ENCODE measurements at regions not wholly inside any gene's neighbourhood (a gene's known extent, or its start where the extent isn't known, plus 50 kb on each side); places are given as distances from the start of the nearest gene placed in this dataset. TPM values are rescaled to one million over a fixed set of nuclear protein-coding genes. Genes with fewer than 3 reads are reported as not detected.

DNA sequence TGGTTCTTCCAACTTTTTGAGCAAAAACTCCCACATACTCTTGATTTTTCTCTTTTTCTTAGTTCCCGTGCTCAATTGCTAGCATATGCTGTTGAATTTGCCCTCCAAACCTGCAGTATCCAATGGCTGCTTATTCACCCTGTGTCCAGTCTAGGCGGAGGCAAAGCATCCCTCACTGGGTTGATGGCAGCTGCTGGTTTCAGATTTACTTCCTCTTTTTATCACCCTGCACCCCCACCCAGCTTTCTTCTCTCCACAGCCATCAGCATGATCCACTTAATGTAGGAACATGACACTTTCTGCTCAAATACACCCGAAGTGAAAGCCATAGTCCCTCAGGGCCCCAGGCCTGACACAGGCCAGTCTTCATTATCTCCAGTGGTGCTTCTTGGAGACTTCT lies 87.6 kb upstream of the ADARB2 start:
- DNase-seq (ENCODE audit: low spot score in 2 of 2) (no peak), FAIRE-seq (no peak)

DNA sequence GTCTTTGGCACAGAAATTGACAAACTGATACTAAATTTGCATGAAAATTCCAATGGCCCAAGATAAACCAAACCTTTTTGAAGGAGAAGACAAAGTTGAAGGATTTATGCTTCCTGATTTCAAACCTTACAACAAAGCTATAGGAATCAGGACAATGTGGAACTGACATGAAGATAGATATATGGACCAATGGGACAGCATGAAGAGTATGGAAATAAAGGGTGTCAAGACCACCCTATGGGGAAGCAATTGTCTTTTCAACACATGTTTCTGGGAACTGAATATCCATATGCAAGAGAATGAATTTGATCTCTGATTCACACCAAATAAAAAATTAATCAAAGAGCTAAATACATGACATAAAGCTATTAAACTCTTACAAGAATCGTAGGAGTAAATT lies 77.2 kb upstream of the ADARB2 start:
- FAIRE-seq = no peak

DNA sequence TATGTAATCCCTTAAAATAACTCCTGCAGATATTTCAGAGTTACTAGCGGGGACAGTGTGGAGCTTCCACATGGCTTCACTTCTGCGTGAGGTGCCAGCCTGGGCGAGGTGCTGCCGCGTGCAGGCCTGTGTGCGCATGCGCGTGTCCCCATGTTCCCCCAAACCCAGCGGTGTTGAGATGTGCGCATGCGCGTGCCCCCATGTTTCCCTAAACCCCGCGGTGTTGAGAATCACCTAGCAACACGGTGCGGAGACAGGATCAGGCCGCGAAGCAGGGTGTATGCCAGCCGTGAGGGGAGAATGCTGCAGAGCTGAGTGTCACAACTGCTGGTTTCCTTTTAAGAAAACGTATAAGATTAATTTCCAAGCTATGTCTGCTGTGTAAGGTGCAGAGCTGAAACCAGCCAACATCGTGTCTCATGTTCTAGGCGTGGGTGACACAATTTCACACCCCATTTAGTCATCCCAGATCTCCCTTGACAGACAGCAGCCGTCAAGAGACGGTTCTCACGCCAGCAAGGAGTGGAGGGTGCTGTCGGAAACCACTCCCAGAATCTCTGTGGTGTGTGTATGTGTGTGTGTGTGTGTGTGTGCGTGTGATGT lies 71.9 kb upstream of the ADARB2 start:
- FAIRE-seq (no peak), DNase-seq (ENCODE audit: low spot score in 2 of 2) (no peak)

More for the DNA sequence above, 77.2 kb upstream of the ADARB2 start:
- DNase-seq (ENCODE audit: low spot score in 2 of 2) = no peak

DNA sequence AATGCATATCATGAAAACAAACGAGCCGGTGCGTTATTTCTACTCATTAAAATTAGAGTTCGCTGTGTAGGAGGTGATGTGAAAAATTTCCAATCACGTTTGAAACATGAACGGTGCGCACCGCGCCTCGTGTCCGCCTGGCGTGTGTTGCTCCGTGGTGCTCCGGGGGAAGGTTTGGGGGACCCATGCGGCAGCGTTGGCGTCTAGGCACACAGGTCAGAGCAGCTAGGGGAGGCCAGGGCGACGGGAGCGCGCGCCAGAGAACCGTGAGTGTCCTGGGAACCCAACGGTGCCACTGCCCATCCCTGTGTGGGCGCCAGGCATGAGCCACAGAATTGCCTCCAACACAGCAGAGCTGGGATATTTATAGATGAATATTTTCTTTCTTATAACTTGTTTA lies 70.6 kb upstream of the ADARB2 start:
- DNase-seq (ENCODE audit: low spot score in 2 of 2) (no peak), FAIRE-seq (no peak)

DNA sequence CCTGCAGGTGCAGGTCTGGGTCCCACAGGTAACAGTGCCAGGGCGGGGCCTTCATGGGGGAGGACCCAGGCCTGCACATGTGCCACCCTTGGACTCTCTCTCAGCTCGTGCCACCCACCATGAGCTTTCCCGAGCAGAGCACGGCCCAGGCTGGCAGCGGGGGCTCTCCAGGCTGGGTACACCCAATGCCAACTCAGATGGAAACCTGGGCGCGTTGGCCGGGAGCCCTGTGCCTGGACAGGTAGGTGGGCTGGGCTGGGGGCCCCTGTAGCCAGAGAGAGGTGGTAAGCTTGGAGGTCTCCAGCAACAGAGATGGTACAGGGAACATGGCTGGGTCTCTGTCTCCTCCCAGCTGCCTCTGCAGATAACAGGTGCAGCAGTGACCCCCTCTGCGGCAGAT lies 69.9 kb upstream of the ADARB2 start:
- FAIRE-seq = no peak
- DNase-seq (ENCODE audit: low spot score in 2 of 2) = no peak

DNA sequence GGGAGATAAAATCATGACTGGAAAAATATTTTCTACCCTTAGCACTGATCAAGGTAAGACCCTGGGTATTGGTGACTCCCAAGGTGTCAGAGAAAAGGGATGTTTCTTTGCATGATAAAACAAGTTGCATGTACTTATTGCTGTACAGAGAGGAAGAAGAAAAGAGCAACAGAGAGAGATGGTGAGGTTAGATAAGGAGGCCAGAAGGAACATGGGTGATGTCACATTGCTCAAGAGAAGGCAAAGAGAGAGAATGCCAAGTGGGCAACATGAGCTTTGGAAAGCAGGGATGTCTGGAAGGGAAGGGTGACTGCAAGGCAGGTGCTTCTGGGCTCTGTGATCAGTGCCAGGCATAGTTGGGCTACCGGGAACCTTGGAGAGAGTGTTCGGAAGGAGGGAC lies 65.1 kb upstream of the ADARB2 start:
- FAIRE-seq = no peak

DNA sequence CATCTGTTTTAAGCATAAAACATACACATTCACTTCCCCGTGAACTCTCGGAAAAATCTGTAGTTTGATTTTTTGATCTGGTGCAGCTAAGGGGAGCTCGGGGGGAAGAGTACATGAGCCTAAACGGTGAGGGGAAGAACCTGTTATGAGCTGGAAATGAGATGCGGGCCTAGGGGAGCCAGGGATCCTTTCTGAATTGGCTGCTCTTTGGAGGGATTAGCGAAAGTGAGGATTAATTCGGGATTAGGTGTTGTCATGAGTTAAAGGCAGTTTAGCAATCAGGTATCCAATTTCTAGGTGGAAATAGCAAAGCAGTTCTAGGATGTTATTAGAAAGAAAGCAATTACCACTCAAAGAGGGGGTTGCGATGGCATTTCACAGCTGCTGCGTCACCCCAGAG lies 51.1 kb upstream of the ADARB2 start:
- no peak for FAIRE-seq
- DNase-seq (ENCODE audit: low spot score in 2 of 2) = no peak

More for the DNA sequence above, 65.1 kb upstream of the ADARB2 start:
- no peak for DNase-seq (ENCODE audit: low spot score in 2 of 2)

Small RNAs in the stretch of these regions (small RNA-seq; reads per million reads assigned to genes)
- not detected for gene MIR6072
- not detected for gene RNU6-576P
- gene RNU6-889P = not detected

Measured in frontal cortex (tissue), 4 donors.